ENCODE measurements at regions not wholly inside any gene's neighbourhood (a gene's known extent, or its start where the extent isn't known, plus 50 kb on each side); places are given as distances from the start of the nearest gene placed in this dataset.
"Not testable (repeated sequence)": the region's sequence is repeated elsewhere in the genome, so short reads cannot be mapped to it uniquely, and the experiment has no call there.

GRCh38 chr18:73007195-73007914 lies 139.6 kb upstream of the NETO1 start:
- no peak for DNase-seq (ENCODE audit: low read depth in 2 of 2)

- no peak for DNase-seq (ENCODE audit: low read depth in 2 of 2)
These were observed 138.5 kb upstream of the NETO1 start for GRCh38 chr18:73006331-73006730.

GRCh38 chr18:73004260-73004659 lies 136.5 kb upstream of the NETO1 start:
- no peak for DNase-seq (ENCODE audit: low read depth in 2 of 2)

- DNase-seq (ENCODE audit: low read depth in 2 of 2) = no peak
These were observed 132.3 kb upstream of the NETO1 start for GRCh38 chr18:72999971-73000607.

GRCh38 chr18:72995558-72995957 lies 127.8 kb upstream of the NETO1 start:
- no peak for DNase-seq (ENCODE audit: low read depth in 2 of 2)

GRCh38 chr18:72993250-72993649 lies 125.5 kb upstream of the NETO1 start:
- no peak for DNase-seq (ENCODE audit: low read depth in 2 of 2)

- DNase-seq (ENCODE audit: low read depth in 2 of 2) = no peak
These were observed 123.6 kb upstream of the NETO1 start for GRCh38 chr18:72991379-72991778.

GRCh38 chr18:72987570-72987969 lies 119.8 kb upstream of the NETO1 start:
- DNase-seq (ENCODE audit: low read depth in 2 of 2) = not testable (repeated sequence)

- DNase-seq (ENCODE audit: low read depth in 2 of 2) = no peak
These were observed 118.3 kb upstream of the NETO1 start for GRCh38 chr18:72986103-72986502.

GRCh38 chr18:72985686-72986085 lies 117.9 kb upstream of the NETO1 start:
- DNase-seq (ENCODE audit: low read depth in 2 of 2) = no peak

- no peak for DNase-seq (ENCODE audit: low read depth in 2 of 2)
These were observed 116.5 kb upstream of the NETO1 start for GRCh38 chr18:72984290-72984689.

GRCh38 chr18:72973841-72974240 lies 106.1 kb upstream of the NETO1 start:
- no peak for DNase-seq (ENCODE audit: low read depth in 2 of 2)

- no peak for DNase-seq (ENCODE audit: low read depth in 2 of 2)
These were observed 97.8 kb upstream of the NETO1 start for GRCh38 chr18:72965616-72966015.

GRCh38 chr18:72958195-72958594 lies 90.4 kb upstream of the NETO1 start:
- DNase-seq (ENCODE audit: low read depth in 2 of 2) = not testable (repeated sequence)

GRCh38 chr18:72948439-72948838 lies 80.7 kb upstream of the NETO1 start:
- no peak for DNase-seq (ENCODE audit: low read depth in 2 of 2)

GRCh38 chr18:72942766-72943165 lies 75.0 kb upstream of the NETO1 start:
- DNase-seq (ENCODE audit: low read depth in 2 of 2) = no peak

- DNase-seq (ENCODE audit: low read depth in 2 of 2) = no peak
These were observed 73.2 kb upstream of the NETO1 start for GRCh38 chr18:72940986-72941385.

GRCh38 chr18:72940509-72940908 lies 72.7 kb upstream of the NETO1 start:
- DNase-seq (ENCODE audit: low read depth in 2 of 2) = no peak

GRCh38 chr18:72935744-72936143 lies 68.0 kb upstream of the NETO1 start:
- DNase-seq (ENCODE audit: low read depth in 2 of 2) = no peak

- DNase-seq (ENCODE audit: low read depth in 2 of 2) = no peak
These were observed 55.1 kb upstream of the NETO1 start for GRCh38 chr18:72922895-72923294.

Data from dermis microvascular lymphatic vessel endothelial cell (primary cell).